WTC11 (cell line): ENCODE measurements at regions not wholly inside any gene's neighbourhood (a gene's known extent, or its start where the extent isn't known, plus 50 kb on each side); places are given as distances from the start of the nearest gene placed in this dataset.

Experiments
- ATAC-seq: fragments of 200-7000 bp; cut with Tn5 transposase; 2 replicates; pipeline ENCODE4 v1.10.0; 2021; ENCODE audit warnings: mild to moderate bottlenecking, moderate library complexity
- CTCF ChIA-PET: fragments of 300-600 bp; sonication (Branson Sonifier 250); formaldehyde crosslinking; loops from one replicate; lab custom pipeline; 2021; ENCODE audit warnings: antibody characterized with exemption; lab: Charles Lee
- POLR2A ChIA-PET: fragments of 350-600 bp; sonication (Branson Sonifier 250); formaldehyde crosslinking; loops from one replicate; lab custom pipeline; 2021; ENCODE audit warnings: antibody characterized with exemption; lab: Charles Lee
- DNase-seq: peaks from one replicate; pipeline ENCODE4 v3.0.0; 2021; ENCODE audit warnings: low spot score
- H3K27ac Mint-ChIP-seq: 2 replicates; pipeline ENCODE4 v1.8.0; 2021; ENCODE audit warnings: mixed read lengths
- H3K27me3 Mint-ChIP-seq: 2 replicates; pipeline ENCODE4 v1.8.0; 2021; ENCODE audit warnings: low read depth, mild to moderate bottlenecking, moderate library complexity, mixed read lengths
- H3K36me3 Mint-ChIP-seq: 2 replicates; pipeline ENCODE4 v1.8.0; 2021; ENCODE audit warnings: mixed read lengths
- H3K4me1 Mint-ChIP-seq: 2 replicates; pipeline ENCODE4 v1.8.0; 2022; ENCODE audit warnings: mixed read lengths
- H3K4me3 Mint-ChIP-seq: 2 replicates; pipeline ENCODE4 v1.8.0; 2021; ENCODE audit warnings: mild to moderate bottlenecking, moderate library complexity, mixed read lengths
- H3K9me3 Mint-ChIP-seq: 2 replicates; pipeline ENCODE4 v1.8.0; 2021; ENCODE audit warnings: mixed read lengths
- ARID4B ChIP-seq: sonication (generic); formaldehyde crosslinking; IDR thresholded peaks from 2 replicates; pipeline ENCODE4 v1.8.0; 2023; ENCODE audit warnings: missing genetic modification reagents, mild to moderate bottlenecking, borderline replicate concordance
- ATF1 ChIP-seq: sonication (generic); formaldehyde crosslinking; IDR thresholded peaks from 2 replicates; pipeline ENCODE4 v1.8.1; 2023; ENCODE audit warnings: mild to moderate bottlenecking, moderate library complexity, missing genetic modification reagents
- ATF6 ChIP-seq: sonication (generic); formaldehyde crosslinking; IDR thresholded peaks from 2 replicates; pipeline ENCODE4 v1.8.1; 2023; ENCODE audit warnings: mild to moderate bottlenecking, missing genetic modification reagents
- CREM ChIP-seq: sonication (generic); formaldehyde crosslinking; IDR thresholded peaks from 2 replicates; pipeline ENCODE4 v1.8.1; 2022; ENCODE audit warnings: mild to moderate bottlenecking, missing genetic modification reagents, moderate library complexity
- FOXJ3 ChIP-seq: sonication (generic); formaldehyde crosslinking; IDR thresholded peaks from 2 replicates; pipeline ENCODE4 v1.9.0; 2021; ENCODE audit warnings: missing genetic modification reagents, mild to moderate bottlenecking, borderline replicate concordance
- FOXP1 ChIP-seq: sonication (generic); formaldehyde crosslinking; IDR thresholded peaks from 2 replicates; pipeline ENCODE4 v1.8.0; 2022; ENCODE audit warnings: missing genetic modification reagents, mild to moderate bottlenecking, moderate library complexity, borderline replicate concordance
- HMGXB4 ChIP-seq: sonication (generic); formaldehyde crosslinking; IDR thresholded peaks from 2 replicates; pipeline ENCODE4 v1.8.1; 2023; ENCODE audit warnings: mild to moderate bottlenecking, moderate library complexity, missing genetic modification reagents
- MXD4 ChIP-seq: fragments of 250-450 bp; sonication (Bioruptor Pico); IDR thresholded peaks from 2 replicates; pipeline ENCODE4 v1.8.0; 2021; ENCODE audit warnings: mild to moderate bottlenecking, moderate library complexity, borderline replicate concordance
- NFATC4 ChIP-seq: fragments of 250-450 bp; sonication (Bioruptor Pico); IDR thresholded peaks from 2 replicates; pipeline ENCODE4 v1.9.0; 2021; ENCODE audit warnings: mild to moderate bottlenecking
- SMAD3 ChIP-seq: sonication (generic); formaldehyde crosslinking; IDR thresholded peaks from 2 replicates; pipeline ENCODE4 v1.8.0; 2022; ENCODE audit warnings: missing genetic modification reagents, mild to moderate bottlenecking, borderline replicate concordance
- TP53 ChIP-seq: sonication (generic); formaldehyde crosslinking; IDR thresholded peaks from 2 replicates; pipeline ENCODE4 v1.8.1; 2023; ENCODE audit warnings: mild to moderate bottlenecking, missing genetic modification reagents
- ZMAT4 ChIP-seq: fragments of 250-450 bp; sonication (Bioruptor Pico); IDR thresholded peaks from 2 replicates; pipeline ENCODE4 v1.9.0; 2021; ENCODE audit warnings: mild to moderate bottlenecking
- ZNF396 ChIP-seq: fragments of 250-450 bp; sonication (Bioruptor Pico); IDR thresholded peaks from 2 replicates; pipeline ENCODE4 v1.8.0; 2021; ENCODE audit warnings: mild to moderate bottlenecking, moderate library complexity, borderline replicate concordance
- TF ChIP-seq, protein P1 (sequence below): sonication (generic); formaldehyde crosslinking; IDR thresholded peaks from 2 replicates; pipeline ENCODE4 v1.8.0; 2022; ENCODE audit warnings: mild to moderate bottlenecking, missing genetic modification reagents
- TF ChIP-seq, protein P2 (sequence below): sonication (generic); formaldehyde crosslinking; IDR thresholded peaks from 2 replicates; pipeline ENCODE4 v1.8.1; 2022; ENCODE audit warnings: mild to moderate bottlenecking, missing genetic modification reagents, moderate library complexity, borderline replicate concordance
- TF ChIP-seq, protein P3 (sequence below): sonication (generic); formaldehyde crosslinking; IDR thresholded peaks from 2 replicates; pipeline ENCODE4 v1.8.1; 2022; ENCODE audit warnings: missing genetic modification reagents, borderline replicate concordance
- TF ChIP-seq, protein P4 (sequence below): sonication (generic); formaldehyde crosslinking; IDR thresholded peaks from 2 replicates; pipeline ENCODE4 v1.8.1; 2022; ENCODE audit warnings: mild to moderate bottlenecking, moderate library complexity, missing genetic modification reagents
- TF ChIP-seq, protein P5 (sequence below): fragments of 250-450 bp; sonication (Bioruptor Pico); conservative IDR thresholded peaks from 2 replicates; pipeline ENCODE4 v1.9.0; 2021; ENCODE audit warnings: mild to moderate bottlenecking

DNA sequence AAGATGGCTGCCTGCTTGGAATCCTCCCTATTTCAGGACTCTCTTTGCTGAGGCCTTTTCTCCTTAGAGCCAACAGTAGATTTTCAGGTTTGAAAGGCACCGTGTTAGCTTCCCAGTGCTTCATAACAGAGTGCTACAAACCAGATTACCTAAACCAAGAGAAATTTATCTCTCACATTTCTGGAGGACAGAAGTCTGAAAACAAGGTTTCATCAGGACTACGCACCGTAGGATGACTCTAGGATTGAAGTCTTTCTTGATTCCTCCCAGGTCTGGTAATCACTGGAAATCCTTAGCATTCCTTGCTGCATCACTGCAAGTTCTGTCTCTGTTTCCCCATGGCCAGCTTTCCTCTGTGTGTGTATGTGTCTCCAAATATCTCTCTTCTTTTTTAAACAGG, 508.4 kb upstream of the GJE1 start:
- no peak overlapping the region for H3K27ac Mint-ChIP-seq
- H3K4me1 Mint-ChIP-seq = no peaks in the 10 kb centered on the region
- DNase-seq = no peak
- H3K4me3 Mint-ChIP-seq = no peak overlapping the region
- TF ChIP-seq, protein P1, sequence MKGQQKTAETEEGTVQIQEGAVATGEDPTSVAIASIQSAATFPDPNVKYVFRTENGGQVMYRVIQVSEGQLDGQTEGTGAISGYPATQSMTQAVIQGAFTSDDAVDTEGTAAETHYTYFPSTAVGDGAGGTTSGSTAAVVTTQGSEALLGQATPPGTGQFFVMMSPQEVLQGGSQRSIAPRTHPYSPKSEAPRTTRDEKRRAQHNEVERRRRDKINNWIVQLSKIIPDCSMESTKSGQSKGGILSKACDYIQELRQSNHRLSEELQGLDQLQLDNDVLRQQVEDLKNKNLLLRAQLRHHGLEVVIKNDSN (CRISPR knock-in tag) = no peak
- TF ChIP-seq ZNF396 = no peak
- TF ChIP-seq TP53 = no peak
- TF ChIP-seq, protein P2, sequence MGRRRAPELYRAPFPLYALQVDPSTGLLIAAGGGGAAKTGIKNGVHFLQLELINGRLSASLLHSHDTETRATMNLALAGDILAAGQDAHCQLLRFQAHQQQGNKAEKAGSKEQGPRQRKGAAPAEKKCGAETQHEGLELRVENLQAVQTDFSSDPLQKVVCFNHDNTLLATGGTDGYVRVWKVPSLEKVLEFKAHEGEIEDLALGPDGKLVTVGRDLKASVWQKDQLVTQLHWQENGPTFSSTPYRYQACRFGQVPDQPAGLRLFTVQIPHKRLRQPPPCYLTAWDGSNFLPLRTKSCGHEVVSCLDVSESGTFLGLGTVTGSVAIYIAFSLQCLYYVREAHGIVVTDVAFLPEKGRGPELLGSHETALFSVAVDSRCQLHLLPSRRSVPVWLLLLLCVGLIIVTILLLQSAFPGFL (CRISPR knock-in tag) = no peak
- no peak for TF ChIP-seq FOXP1 (CRISPR knock-in tag)
- TF ChIP-seq ATF1 (CRISPR knock-in tag) = no peak
- no peak for TF ChIP-seq SMAD3 (CRISPR knock-in tag)
- TF ChIP-seq HMGXB4 (CRISPR knock-in tag) = no peak
- TF ChIP-seq, protein P3, sequence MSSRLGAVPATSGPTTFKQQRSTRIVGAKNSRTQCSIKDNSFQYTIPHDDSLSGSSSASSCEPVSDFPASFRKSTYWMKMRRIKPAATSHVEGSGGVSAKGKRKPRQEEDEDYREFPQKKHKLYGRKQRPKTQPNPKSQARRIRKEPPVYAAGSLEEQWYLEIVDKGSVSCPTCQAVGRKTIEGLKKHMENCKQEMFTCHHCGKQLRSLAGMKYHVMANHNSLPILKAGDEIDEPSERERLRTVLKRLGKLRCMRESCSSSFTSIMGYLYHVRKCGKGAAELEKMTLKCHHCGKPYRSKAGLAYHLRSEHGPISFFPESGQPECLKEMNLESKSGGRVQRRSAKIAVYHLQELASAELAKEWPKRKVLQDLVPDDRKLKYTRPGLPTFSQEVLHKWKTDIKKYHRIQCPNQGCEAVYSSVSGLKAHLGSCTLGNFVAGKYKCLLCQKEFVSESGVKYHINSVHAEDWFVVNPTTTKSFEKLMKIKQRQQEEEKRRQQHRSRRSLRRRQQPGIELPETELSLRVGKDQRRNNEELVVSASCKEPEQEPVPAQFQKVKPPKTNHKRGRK (CRISPR knock-in tag) = no peak
- TF ChIP-seq, protein P4, sequence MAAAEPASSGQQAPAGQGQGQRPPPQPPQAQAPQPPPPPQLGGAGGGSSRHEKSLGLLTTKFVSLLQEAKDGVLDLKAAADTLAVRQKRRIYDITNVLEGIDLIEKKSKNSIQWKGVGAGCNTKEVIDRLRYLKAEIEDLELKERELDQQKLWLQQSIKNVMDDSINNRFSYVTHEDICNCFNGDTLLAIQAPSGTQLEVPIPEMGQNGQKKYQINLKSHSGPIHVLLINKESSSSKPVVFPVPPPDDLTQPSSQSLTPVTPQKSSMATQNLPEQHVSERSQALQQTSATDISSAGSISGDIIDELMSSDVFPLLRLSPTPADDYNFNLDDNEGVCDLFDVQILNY (CRISPR knock-in tag) = no peak
- TF ChIP-seq FOXJ3 (CRISPR knock-in tag) = no peak
- no peak for TF ChIP-seq NFATC4
- peaks cover 26% of the 10 kb centered on the region for H3K9me3 Mint-ChIP-seq
- CTCF ChIA-PET = no interaction called here
- H3K36me3 Mint-ChIP-seq = peaks cover 2% of the 10 kb centered on the region; the same call in 1 of the 2 replicates
- POLR2A ChIA-PET = no interaction called here
- ATAC-seq = no peak
- no peaks in the 10 kb centered on the region for H3K27me3 Mint-ChIP-seq

DNA sequence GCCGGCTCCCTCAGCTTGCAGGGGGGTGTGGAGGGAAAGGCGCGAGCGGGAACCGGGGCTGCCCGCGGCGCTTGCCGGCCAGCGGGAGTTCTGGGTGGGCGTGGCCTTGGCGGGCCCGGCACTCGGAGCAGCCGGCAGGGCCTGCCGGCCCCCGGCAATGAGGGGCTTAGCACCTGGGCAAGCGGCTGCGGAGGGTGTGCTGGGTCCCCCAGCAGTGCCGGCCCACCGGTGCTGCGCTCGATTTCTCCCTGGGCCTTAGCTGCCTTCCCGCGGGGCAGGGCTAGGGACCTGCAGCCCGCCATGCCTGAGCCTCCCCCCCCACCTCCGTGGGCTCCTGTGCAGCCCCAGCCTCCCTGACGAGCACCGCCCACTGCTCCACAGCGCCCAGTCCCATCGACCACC, 514.5 kb upstream of the GJE1 start:
- DNase-seq (no peak), ATAC-seq (no peak)
- Mint-ChIP-seq H3K27ac (no peak overlapping the region), H3K27me3 (no peaks in the 10 kb centered on the region), H3K4me1 (no peaks in the 10 kb centered on the region), H3K36me3 (peaks cover 2% of the 10 kb centered on the region; the same call in 1 of the 2 replicates), H3K4me3 (no peak overlapping the region), H3K9me3 (peaks cover 8% of the 10 kb centered on the region)
- no peak for TF ChIP-seq ZMAT4 (CRISPR knock-in tag)
- TF ChIP-seq, protein P5, sequence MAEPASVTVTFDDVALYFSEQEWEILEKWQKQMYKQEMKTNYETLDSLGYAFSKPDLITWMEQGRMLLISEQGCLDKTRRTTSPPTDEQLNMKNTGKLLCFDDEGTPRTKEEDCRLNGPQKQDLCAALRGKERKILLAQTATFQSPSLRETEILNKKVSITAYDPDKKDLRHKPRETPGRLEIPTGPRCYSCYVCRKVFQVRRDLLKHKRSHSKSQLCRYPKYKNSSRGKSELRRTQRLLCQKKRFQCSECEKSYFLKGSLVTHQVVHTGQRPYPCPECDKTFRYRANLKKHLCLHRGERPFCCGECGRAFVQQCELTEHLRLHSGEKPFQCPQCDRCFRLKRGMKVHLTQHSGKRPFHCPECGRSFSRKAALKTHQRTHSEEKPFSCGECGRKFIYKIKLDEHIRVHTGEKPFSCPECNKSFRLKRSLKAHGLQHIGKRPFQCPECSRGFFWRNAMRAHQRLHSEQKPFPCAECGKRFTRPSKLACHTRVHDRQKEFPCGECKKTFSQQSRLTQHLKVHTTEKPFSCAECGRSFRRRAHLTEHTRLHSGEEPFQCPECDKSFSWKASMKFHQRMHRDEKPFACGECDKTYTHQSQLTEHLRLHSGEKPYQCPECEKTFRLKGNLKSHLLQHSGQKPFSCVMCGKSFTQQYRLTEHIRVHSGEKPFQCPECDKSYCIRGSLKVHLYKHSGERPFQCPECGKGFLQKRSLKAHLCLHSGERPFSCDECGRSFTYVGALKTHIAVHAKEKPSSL (CRISPR knock-in tag) = no peak
- no peak for TF ChIP-seq ATF6
- no peak for TF ChIP-seq ATF1 (CRISPR knock-in tag)
- no peak for TF ChIP-seq MXD4 (CRISPR knock-in tag)
- TF ChIP-seq, protein P4 (CRISPR knock-in tag) = no peak
- TF ChIP-seq ARID4B (CRISPR knock-in tag) = no peak
- TF ChIP-seq CREM (CRISPR knock-in tag) = no peak
- CTCF ChIA-PET = no interaction called here
- POLR2A ChIA-PET = no interaction called here
